Stimulated activated CD8-positive, alpha-beta memory T cell treated with anti-CD3 and anti-CD28 coated beads, Interleukin-7, amount 100 ng/mL, for 24 hours (primary cell): ENCODE measurements at regions not wholly inside any gene's neighbourhood (a gene's known extent, or its start where the extent isn't known, plus 50 kb on each side); places are given as distances from the start of the nearest gene placed in this dataset.

ENCODE experiments used
- DNase-seq: peaks from one replicate; pipeline ENCODE4 v3.0.0-alpha.2; 2020; ENCODE audit warnings: low read depth

GRCh38 chr9:91071184-91071990, 269.8 kb downstream of the SYK start:
- DNase-seq, result peak; percentile 34

GRCh38 chr9:91073049-91073810, 271.6 kb downstream of the SYK start:
- DNase-seq, result no peak

GRCh38 chr9:91073811-91074771, 272.5 kb downstream of the SYK start:
- DNase-seq, result no peak

GRCh38 chr9:91074866-91075265, 273.2 kb downstream of the SYK start:
- DNase-seq, result no peak

GRCh38 chr9:91075279-91075678, 273.7 kb downstream of the SYK start:
- no peak for DNase-seq

- no peak for DNase-seq
Measured at GRCh38 chr9:91077624-91078368, 276.2 kb downstream of the SYK start.

GRCh38 chr9:91078369-91078695, 276.7 kb downstream of the SYK start:
- no peak for DNase-seq

GRCh38 chr9:91082731-91083130, 279.0 kb downstream of the AUH start:
- DNase-seq, result no peak

GRCh38 chr9:91084896-91085516, 276.7 kb downstream of the AUH start:
- no peak for DNase-seq

- no peak for DNase-seq
Measured at GRCh38 chr9:91085517-91086291, 276.0 kb downstream of the AUH start.

- DNase-seq, result no peak
Measured at GRCh38 chr9:91086657-91087461, 274.9 kb downstream of the AUH start.

- DNase-seq, result no peak
Measured at GRCh38 chr9:91087462-91087759, 274.3 kb downstream of the AUH start.

- no peak for DNase-seq
Measured at GRCh38 chr9:91089405-91090129, 272.2 kb downstream of the AUH start.

- no peak for DNase-seq
Measured at GRCh38 chr9:91090130-91090410, 271.6 kb downstream of the AUH start.

- no peak for DNase-seq
Measured at GRCh38 chr9:91092214-91092613, 269.5 kb downstream of the AUH start.

- DNase-seq, result no peak
Measured at GRCh38 chr9:91094324-91095088, 267.2 kb downstream of the AUH start.

- no peak for DNase-seq
Measured at GRCh38 chr9:91098203-91098850, 263.4 kb downstream of the AUH start.

- DNase-seq, result no peak
Measured at GRCh38 chr9:91099436-91099835, 262.3 kb downstream of the AUH start.
